HepG2 (cell line): ENCODE measurements at regions not wholly inside any gene's neighbourhood (a gene's known extent, or its start where the extent isn't known, plus 50 kb on each side); places are given as distances from the start of the nearest gene placed in this dataset.
"Not testable (repeated sequence)": the region's sequence is repeated elsewhere in the genome, so short reads cannot be mapped to it uniquely, and the experiment has no call there.

Experiments used
- ATAC-seq: fragments of 200-7000 bp; cut with Tn5 transposase; 3 replicates; pipeline ENCODE4 v1.9.1; 2020; ENCODE audit warnings: mild to moderate bottlenecking, moderate library complexity
- BruUV-seq: library from RNA; stranded (reverse); fragments of 400-500 nt; replicated peaks from 2 replicates; lab custom pipeline; 2021; lab: Mats Ljungman, UMichigan
- CTCF ChIA-PET: fragments of 300-600 bp; formaldehyde crosslinking; extraction: SDS; loops from one replicate; lab custom pipeline; 2021; ENCODE audit warnings: low total read pairs, inconsistent platforms, low intra/inter-chr PET ratio; lab: Yijun Ruan, JAX
- POLR2A ChIA-PET: fragments of 350-600 bp; sonication (Branson Sonifier 250); formaldehyde crosslinking; loops from one replicate; lab custom pipeline; 2020; ENCODE audit warnings: antibody characterized with exemption, inconsistent platforms; lab: Yijun Ruan, JAX
- DNase-seq: peaks from one replicate; pipeline ENCODE4 v3.0.0-alpha.2; 2015; ENCODE audit warnings: low spot score
- FAIRE-seq: peaks from 3 replicates; lab custom pipeline; 2011; peaks lifted over from hg19 to GRCh38; lab: Jason Lieb, UNC
- H2AFZ ChIP-seq: one replicate; pipeline ENCODE4 v1.6.1; 2011; ENCODE audit warnings: low read length, inconsistent platforms
- H3K27ac ChIP-seq: fragments of 300-600 bp; 3 replicates; pipeline ENCODE4 v1.8.0; 2011; ENCODE audit warnings: mixed run types, mild to moderate bottlenecking, mixed read lengths, low read length, inconsistent platforms; ENCODE audit not compliant: insufficient read depth; ENCODE audit errors: extremely low read length
- H3K27me3 ChIP-seq, 2 experiments: fragments of 200-600 bp in 1 of 2; 2 replicates in 1 of 2; 3 replicates in 1 of 2; pipeline versions ENCODE4 v1.6.0 to v1.8.0; 2011; ENCODE audit warnings: low read length in 2 of 2, mild to moderate bottlenecking in 2 of 2, moderate library complexity in 2 of 2, inconsistent platforms in 1 of 2; ENCODE audit not compliant: insufficient read depth in 2 of 2, control insufficient read depth in 1 of 2
- H3K36me3 ChIP-seq, 2 experiments: fragments of 200-600 bp in 1 of 2; replicated peaks in 1 of 2; 2 replicates in 1 of 2; 3 replicates in 1 of 2; pipeline versions ENCODE4 v1.5.1 to v1.8.0; 2011; ENCODE audit warnings: low read length in 2 of 2, inconsistent platforms in 1 of 2; ENCODE audit not compliant: insufficient read depth in 2 of 2, control insufficient read depth in 1 of 2
- H3K4me1 ChIP-seq: 2 replicates; pipeline ENCODE4 v1.5.1; 2012; ENCODE audit warnings: low read length, inconsistent platforms; ENCODE audit not compliant: insufficient read depth
- H3K4me2 ChIP-seq: 2 replicates; pipeline ENCODE4 v1.6.0; 2011; ENCODE audit warnings: low read depth, low read length, inconsistent platforms
- H3K4me3 ChIP-seq, 3 experiments: fragments of 200-600 bp in 1 of 3; sonication (generic), shearing (Covaris generic) in 1 of 3; replicated peaks in 1 of 3; 2 replicates each; pipeline ENCODE4 v1.5.1; 2011 to 2016; ENCODE audit warnings: low read length in 3 of 3, inconsistent platforms in 2 of 3, low read depth in 2 of 3, mild to moderate bottlenecking in 2 of 3, control low read depth in 1 of 3, mixed read lengths in 1 of 3; ENCODE audit not compliant: insufficient read depth in 1 of 3
- H3K79me2 ChIP-seq: one replicate; pipeline ENCODE4 v1.6.1; 2011; ENCODE audit warnings: low read length, inconsistent platforms; ENCODE audit not compliant: insufficient read depth
- H3K9ac ChIP-seq: 2 replicates; pipeline ENCODE4 v1.6.0; 2011; ENCODE audit warnings: mild to moderate bottlenecking, low read depth, low read length, inconsistent platforms; ENCODE audit not compliant: insufficient read depth
- H3K9me3 ChIP-seq: 2 replicates; pipeline ENCODE4 v1.5.1; 2012; ENCODE audit warnings: mild to moderate bottlenecking, low read length
- H4K20me1 ChIP-seq: 2 replicates; pipeline ENCODE4 v1.6.0; 2011; ENCODE audit warnings: inconsistent platforms, mild to moderate bottlenecking, low read length, moderate library complexity; ENCODE audit not compliant: insufficient read depth
- CTCF ChIP-seq: sonication (generic); formaldehyde crosslinking; IDR thresholded peaks from 2 replicates; pipeline ENCODE4 v1.5.0; 2020; ENCODE audit warnings: mild to moderate bottlenecking, missing genetic modification reagents, moderate library complexity
- IKZF1 ChIP-seq: fragments of 450-650 bp; IDR thresholded peaks from 2 replicates; pipeline ENCODE4 v1.7.1; 2016
- NFATC3 ChIP-seq: sonication (generic); formaldehyde crosslinking; IDR thresholded peaks from 2 replicates; pipeline ENCODE4 v1.5.1; 2020; ENCODE audit warnings: mild to moderate bottlenecking, missing genetic modification reagents
- POLR2A ChIP-seq, 2 experiments: IDR thresholded peaks; 2 replicates each; pipeline ENCODE4 v1.6.1; 2011; ENCODE audit warnings: low read depth in 2 of 2, low read length in 2 of 2, mild to moderate bottlenecking in 1 of 2, moderate library complexity in 1 of 2; ENCODE audit not compliant: insufficient read depth in 1 of 2
- STAG1 ChIP-seq: sonication (generic); formaldehyde crosslinking; IDR thresholded peaks from 2 replicates; pipeline ENCODE4 v1.4.0; 2020; ENCODE audit warnings: missing genetic modification reagents
- ZNF350 ChIP-seq: sonication (generic); formaldehyde crosslinking; IDR thresholded peaks from 2 replicates; pipeline ENCODE4 v1.4.0; 2020; ENCODE audit warnings: mild to moderate bottlenecking, low read depth, missing genetic modification reagents, borderline replicate concordance
- ZNF704 ChIP-seq: sonication (generic); formaldehyde crosslinking; IDR thresholded peaks from 2 replicates; pipeline ENCODE4 v1.8.1; 2023; ENCODE audit warnings: mild to moderate bottlenecking, inconsistent platforms, moderate library complexity, missing genetic modification reagents, borderline replicate concordance
- ZNF740 ChIP-seq: sonication (generic); formaldehyde crosslinking; IDR thresholded peaks from 2 replicates; pipeline ENCODE4 v1.4.0; 2020; ENCODE audit warnings: missing genetic modification reagents
- WGBS: methylation state at CpG from one replicate; pipeline ENCODE4 v1.1.6; 2017; ENCODE audit warnings: low lambda C conversion rate; 5-methylcytosine and 5-hydroxymethylcytosine counted together
- in situ Hi-C: cut with HindIII; loops from 2 replicates; pipeline ENCODE4 v1.10.0; 2017; ENCODE audit warnings: low pct_unique_long_range_greater_than_20kb; ENCODE audit not compliant: extremely low pct_ligation_motif_present
- intact Hi-C: fragments of 100-400 bp; cut with micrococcal nuclease; formaldehyde crosslinking; loops from one replicate; pipeline ENCODE4 v1.10.0; 2022; ENCODE audit not compliant: unreplicated experiment
- TF ChIP-seq, protein P1 (sequence below): sonication (generic); formaldehyde crosslinking; IDR thresholded peaks from 2 replicates; pipeline ENCODE4 v1.4.0; 2020; ENCODE audit warnings: mild to moderate bottlenecking, missing genetic modification reagents

DNA sequence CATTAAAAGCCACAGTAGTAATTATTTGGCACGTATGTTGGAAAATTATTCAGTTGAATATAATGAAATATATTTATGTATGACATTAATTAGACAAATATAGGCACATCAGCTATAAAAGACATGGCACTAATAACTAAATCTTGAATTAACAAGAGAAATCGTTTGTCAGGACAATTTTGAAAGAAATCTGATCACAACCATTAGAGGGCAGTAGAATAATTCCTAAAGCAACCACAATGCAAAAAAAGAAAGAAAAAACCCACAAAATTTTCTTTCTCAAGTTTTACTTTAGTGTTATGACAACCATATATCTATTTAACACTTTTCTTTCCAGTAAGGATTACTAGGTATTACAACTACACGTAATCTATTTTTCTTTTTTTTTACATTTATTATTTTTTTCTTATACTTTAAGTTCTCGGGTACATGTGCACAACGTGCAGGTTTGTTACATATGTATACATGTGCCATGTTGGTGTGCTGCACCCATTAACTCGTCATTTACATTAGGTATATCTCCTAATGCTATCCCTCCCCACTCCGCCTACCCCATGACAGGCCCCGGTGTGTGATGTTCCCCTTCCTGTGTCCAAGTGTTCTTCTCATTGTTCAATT lies 126.8 kb upstream of the STK17B start:
- H3K9ac ChIP-seq, H3K79me2 ChIP-seq, H3K27me3 ChIP-seq, DNase-seq, H3K36me3 ChIP-seq, H3K4me3 ChIP-seq, H4K20me1 ChIP-seq, BruUV-seq, POLR2A ChIA-PET, ATAC-seq, H3K9me3 ChIP-seq, H3K27ac ChIP-seq, H3K4me2 ChIP-seq, FAIRE-seq, H2AFZ ChIP-seq, H3K4me1 ChIP-seq: not testable (repeated sequence)
- CTCF ChIA-PET = interaction anchor here (1.1 to 1.3 kb wide), 3 partner anchors 39 to 510 kb away, joined by 3 to 4 read pairs (median 4); no protein-coding TSS in a partner anchor
- TF ChIP-seq STAG1 (CRISPR knock-in tag) = peak; percentile 63
- peak; percentile 45 for TF ChIP-seq CTCF
- intact Hi-C loops (loop anchor here (1.0 kb wide), 2 partner anchors 39 to 155 kb away; no protein-coding TSS in a partner anchor), in situ Hi-C loops (loop anchor here (10.0 kb wide), 1 partner anchor 157 kb away; no protein-coding TSS in a partner anchor)
- WGBS = 47% methylated on average over 8 of the region's 8 CpGs

- H3K27me3 ChIP-seq = peaks cover 0 to 3% of the 10 kb centered on the region in 2 experiments; a peak in 1 of 5 replicates
- no peak overlapping the region for H3K9ac ChIP-seq
- ATAC-seq (no peak), DNase-seq (no peak), FAIRE-seq (no peak)
- POLR2A ChIA-PET = no interaction called here
- in situ Hi-C loops (no loop called here), intact Hi-C loops (no loop called here)
- no peaks in the 10 kb centered on the region for H4K20me1 ChIP-seq
- no peaks in the 10 kb centered on the region for H3K4me1 ChIP-seq
- no peaks in the 10 kb centered on the region for H3K79me2 ChIP-seq
- 20% methylated on average over 14 of the region's 14 CpGs for WGBS
- H3K4me3 ChIP-seq = no peak overlapping the region
- no peak overlapping the region for H2AFZ ChIP-seq
- no peak overlapping the region for H3K4me2 ChIP-seq
- H3K9me3 ChIP-seq = no peaks in the 10 kb centered on the region
- no TSS peak for BruUV-seq
- no peak overlapping the region for H3K27ac ChIP-seq
- no peaks in the 10 kb centered on the region for H3K36me3 ChIP-seq
- CTCF ChIA-PET = no interaction called here
- TF ChIP-seq ZNF740 (CRISPR knock-in tag) (no peak), NFATC3 (CRISPR knock-in tag) (no peak), IKZF1 (no peak), ZNF350 (CRISPR knock-in tag) (no peak), POLR2A (IDR thresholded peaks at IDR 0.05; ENCODE audit: insufficient read depth in 1 of 2, low read depth in 2 of 2, low read length in 2 of 2) (no peak), ZNF704 (CRISPR knock-in tag) (no peak)
- TF ChIP-seq, protein P1, sequence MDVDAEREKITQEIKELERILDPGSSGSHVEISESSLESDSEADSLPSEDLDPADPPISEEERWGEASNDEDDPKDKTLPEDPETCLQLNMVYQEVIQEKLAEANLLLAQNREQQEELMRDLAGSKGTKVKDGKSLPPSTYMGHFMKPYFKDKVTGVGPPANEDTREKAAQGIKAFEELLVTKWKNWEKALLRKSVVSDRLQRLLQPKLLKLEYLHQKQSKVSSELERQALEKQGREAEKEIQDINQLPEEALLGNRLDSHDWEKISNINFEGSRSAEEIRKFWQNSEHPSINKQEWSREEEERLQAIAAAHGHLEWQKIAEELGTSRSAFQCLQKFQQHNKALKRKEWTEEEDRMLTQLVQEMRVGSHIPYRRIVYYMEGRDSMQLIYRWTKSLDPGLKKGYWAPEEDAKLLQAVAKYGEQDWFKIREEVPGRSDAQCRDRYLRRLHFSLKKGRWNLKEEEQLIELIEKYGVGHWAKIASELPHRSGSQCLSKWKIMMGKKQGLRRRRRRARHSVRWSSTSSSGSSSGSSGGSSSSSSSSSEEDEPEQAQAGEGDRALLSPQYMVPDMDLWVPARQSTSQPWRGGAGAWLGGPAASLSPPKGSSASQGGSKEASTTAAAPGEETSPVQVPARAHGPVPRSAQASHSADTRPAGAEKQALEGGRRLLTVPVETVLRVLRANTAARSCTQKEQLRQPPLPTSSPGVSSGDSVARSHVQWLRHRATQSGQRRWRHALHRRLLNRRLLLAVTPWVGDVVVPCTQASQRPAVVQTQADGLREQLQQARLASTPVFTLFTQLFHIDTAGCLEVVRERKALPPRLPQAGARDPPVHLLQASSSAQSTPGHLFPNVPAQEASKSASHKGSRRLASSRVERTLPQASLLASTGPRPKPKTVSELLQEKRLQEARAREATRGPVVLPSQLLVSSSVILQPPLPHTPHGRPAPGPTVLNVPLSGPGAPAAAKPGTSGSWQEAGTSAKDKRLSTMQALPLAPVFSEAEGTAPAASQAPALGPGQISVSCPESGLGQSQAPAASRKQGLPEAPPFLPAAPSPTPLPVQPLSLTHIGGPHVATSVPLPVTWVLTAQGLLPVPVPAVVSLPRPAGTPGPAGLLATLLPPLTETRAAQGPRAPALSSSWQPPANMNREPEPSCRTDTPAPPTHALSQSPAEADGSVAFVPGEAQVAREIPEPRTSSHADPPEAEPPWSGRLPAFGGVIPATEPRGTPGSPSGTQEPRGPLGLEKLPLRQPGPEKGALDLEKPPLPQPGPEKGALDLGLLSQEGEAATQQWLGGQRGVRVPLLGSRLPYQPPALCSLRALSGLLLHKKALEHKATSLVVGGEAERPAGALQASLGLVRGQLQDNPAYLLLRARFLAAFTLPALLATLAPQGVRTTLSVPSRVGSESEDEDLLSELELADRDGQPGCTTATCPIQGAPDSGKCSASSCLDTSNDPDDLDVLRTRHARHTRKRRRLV (CRISPR knock-in tag) = no peak
These were observed 136.5 kb upstream of the STK17B start for GRCh38 chr2:196307775-196308305.
